ENCODE measurements at regions not wholly inside any gene's neighbourhood (a gene's known extent, or its start where the extent isn't known, plus 50 kb on each side); places are given as distances from the start of the nearest gene placed in this dataset.
"Not testable (repeated sequence)": the region's sequence is repeated elsewhere in the genome, so short reads cannot be mapped to it uniquely, and the experiment has no call there.

GRCh38 chr3:80897005-80897404 lies 864.4 kb downstream of the GBE1 start:
- DNase-seq, result not testable (repeated sequence)

GRCh38 chr3:80890571-80890970 lies 870.9 kb downstream of the GBE1 start:
- no peak for DNase-seq

- no peak for DNase-seq
Measured at GRCh38 chr3:80889535-80889934, 871.9 kb downstream of the GBE1 start.

- no peak for DNase-seq
Measured at GRCh38 chr3:80870476-80871041, 890.9 kb downstream of the GBE1 start.

GRCh38 chr3:80855482-80855881 lies 906.0 kb downstream of the GBE1 start:
- no peak for DNase-seq

GRCh38 chr3:80836395-80836794 lies 925.0 kb downstream of the GBE1 start:
- no peak for DNase-seq

- DNase-seq, result no peak
Measured at GRCh38 chr3:80807577-80807976, 953.9 kb downstream of the GBE1 start.

GRCh38 chr3:80806673-80807072 lies 954.8 kb downstream of the GBE1 start:
- DNase-seq, result no peak

- DNase-seq, result no peak
Measured at GRCh38 chr3:80788914-80789313, 972.5 kb downstream of the GBE1 start.

GRCh38 chr3:80785875-80786274 lies 975.6 kb downstream of the GBE1 start:
- no peak for DNase-seq

- DNase-seq, result no peak
Measured at GRCh38 chr3:80785475-80785874, 976.0 kb downstream of the GBE1 start.

GRCh38 chr3:80771085-80771484 lies 990.4 kb downstream of the GBE1 start:
- DNase-seq, result no peak

- no peak for DNase-seq
Measured at GRCh38 chr3:80770106-80771074, 991.1 kb downstream of the GBE1 start.

GRCh38 chr3:80769683-80770082 lies 991.8 kb downstream of the GBE1 start:
- DNase-seq, result no peak

GRCh38 chr3:80767604-80768003 lies 993.8 kb downstream of the GBE1 start:
- no peak for DNase-seq

- no peak for DNase-seq
Measured at GRCh38 chr3:80754969-80755368, 987.2 kb upstream of the ROBO1 start.

- no peak for DNase-seq
Measured at GRCh38 chr3:80753021-80753420, 985.2 kb upstream of the ROBO1 start.

- no peak for DNase-seq
Measured at GRCh38 chr3:80750637-80751036, 982.8 kb upstream of the ROBO1 start.

- DNase-seq, result no peak
Measured at GRCh38 chr3:80734920-80735319, 967.1 kb upstream of the ROBO1 start.

GRCh38 chr3:80734483-80734882 lies 966.7 kb upstream of the ROBO1 start:
- no peak for DNase-seq

- peak; percentile 2 for DNase-seq
Measured at GRCh38 chr3:80733522-80734176, 965.9 kb upstream of the ROBO1 start.

- not testable (repeated sequence) for DNase-seq
Measured at GRCh38 chr3:80727561-80727960, 959.8 kb upstream of the ROBO1 start.

GRCh38 chr3:80709597-80710322 lies 942.0 kb upstream of the ROBO1 start:
- DNase-seq, result not testable (repeated sequence)
